ENCODE measurements at regions not wholly inside any gene's neighbourhood (a gene's known extent, or its start where the extent isn't known, plus 50 kb on each side); places are given as distances from the start of the nearest gene placed in this dataset.
A peak's percentile ranks its signal among the peaks of the same experiment; 100 is the strongest.
"Not testable (repeated sequence)": the region's sequence is repeated elsewhere in the genome, so short reads cannot be mapped to it uniquely, and the experiment has no call there.

GRCh38 chr6:156199182-156199581 is 578.0 kb upstream of the ARID1B start:
- Histone ChIP-seq H3K27ac (ENCODE audit: low read depth, low read length) (no peak overlapping the region), H3K9me3 (ENCODE audit: control insufficient read depth in 2 of 3, low read length in 3 of 3) (no peaks in the 10 kb centered on the region), H3K27me3 (ENCODE audit: control insufficient read depth in 2 of 2, insufficient read depth in 2 of 2, low read length in 2 of 2) (no peaks in the 10 kb centered on the region), H3K4me1 (ENCODE audit: control insufficient read depth in 2 of 2, insufficient read depth in 2 of 2, low read length in 2 of 2) (peaks cover 0 to 7% of the 10 kb centered on the region in 2 donors), H3K36me3 (ENCODE audit: control insufficient read depth in 2 of 3, insufficient read depth in 3 of 3, low read length in 3 of 3) (no peaks in the 10 kb centered on the region), H3K4me3 (ENCODE audit: low read length) (no peak overlapping the region)
- ATAC-seq (no peak), DNase-seq (no peak)
- intact Hi-C loops (cut with micrococcal nuclease): loop anchor here in 1 of 2 donors (5.0 kb wide), 1 partner anchor 73 kb away; no protein-coding TSS in a partner anchor
- H3K4me3 Mint-ChIP-seq: peak overlapping the region in 1 of 10 donors; percentile 15
- peaks cover 0 to 13% (median 2%) of the 10 kb centered on the region in 11 donors for H3K9me3 Mint-ChIP-seq
- ChIA-PET POLR2A (no interaction called here), CTCF (no interaction called here)
- H3K27ac Mint-ChIP-seq: peak overlapping the region in 6 of 9 donors; percentile 20 to 95 (median 87)
- H3K4me1 Mint-ChIP-seq: peaks cover 7 to 64% (median 43%) of the 10 kb centered on the region in 7 donors
- H3K27me3 Mint-ChIP-seq: peaks cover 0 to 9% (median 0%) of the 10 kb centered on the region in 5 donors
- H3K36me3 Mint-ChIP-seq: peaks cover 0 to 8% (median 5%) of the 10 kb centered on the region in 5 donors

GRCh38 chr6:156197513-156197912 is 579.7 kb upstream of the ARID1B start:
- Mint-ChIP-seq H3K9me3 (peaks cover 0 to 14% (median 2%) of the 10 kb centered on the region in 11 donors), H3K27me3 (peaks cover 0 to 9% (median 0%) of the 10 kb centered on the region in 5 donors), H3K4me1 (peaks cover 7 to 58% (median 45%) of the 10 kb centered on the region in 7 donors), H3K4me3 (peak overlapping the region in 9 of 10 donors; percentile 7 to 75 (median 62)), H3K27ac (peak overlapping the region in 8 of 9 donors; percentile 65 to 95 (median 84)), H3K36me3 (peaks cover 0 to 8% (median 0%) of the 10 kb centered on the region in 5 donors)
- Histone ChIP-seq H3K4me1 (ENCODE audit: control insufficient read depth in 2 of 2, insufficient read depth in 2 of 2, low read length in 2 of 2) (peaks cover 0 to 7% of the 10 kb centered on the region in 2 donors), H3K9me3 (ENCODE audit: control insufficient read depth in 2 of 3, low read length in 3 of 3) (no peaks in the 10 kb centered on the region), H3K27me3 (ENCODE audit: control insufficient read depth in 2 of 2, insufficient read depth in 2 of 2, low read length in 2 of 2) (no peaks in the 10 kb centered on the region), H3K4me3 (ENCODE audit: low read length) (no peak overlapping the region), H3K27ac (ENCODE audit: low read depth, low read length) (peak overlapping the region; percentile 20), H3K36me3 (ENCODE audit: control insufficient read depth in 2 of 3, insufficient read depth in 3 of 3, low read length in 3 of 3) (no peaks in the 10 kb centered on the region)
- POLR2A ChIA-PET: interaction anchor here (0.7 to 1.6 kb wide), 2 partner anchors 198 to 217 kb away, joined by 3 to 5 read pairs; no protein-coding TSS in a partner anchor
- CTCF ChIA-PET: no interaction called here
- DNase-seq (peak in 7 of 9 donors; percentile 19 to 66 (median 44)), ATAC-seq (peak; percentile 67)
- intact Hi-C loops (cut with micrococcal nuclease): loop anchor here in 1 of 2 donors (5.0 kb wide), 1 partner anchor 75 kb away; no protein-coding TSS in a partner anchor

GRCh38 chr6:156194981-156195380 is 582.2 kb upstream of the ARID1B start:
- H3K36me3 Mint-ChIP-seq: peaks cover 0 to 16% (median 5%) of the 10 kb centered on the region in 5 donors
- Histone ChIP-seq H3K27me3 (ENCODE audit: control insufficient read depth in 2 of 2, insufficient read depth in 2 of 2, low read length in 2 of 2) (no peaks in the 10 kb centered on the region), H3K27ac (ENCODE audit: low read depth, low read length) (no peak overlapping the region), H3K4me3 (ENCODE audit: low read length) (no peak overlapping the region), H3K4me1 (ENCODE audit: control insufficient read depth in 2 of 2, insufficient read depth in 2 of 2, low read length in 2 of 2) (peaks cover 0 to 7% of the 10 kb centered on the region in 2 donors), H3K9me3 (ENCODE audit: control insufficient read depth in 2 of 3, low read length in 3 of 3) (no peaks in the 10 kb centered on the region), H3K36me3 (ENCODE audit: control insufficient read depth in 2 of 3, insufficient read depth in 3 of 3, low read length in 3 of 3) (no peaks in the 10 kb centered on the region)
- peaks cover 0 to 9% (median 0%) of the 10 kb centered on the region in 5 donors for H3K27me3 Mint-ChIP-seq
- H3K4me1 Mint-ChIP-seq: peaks cover 8 to 63% (median 54%) of the 10 kb centered on the region in 7 donors
- peak overlapping the region in 1 of 9 donors; percentile 48 for H3K27ac Mint-ChIP-seq
- intact Hi-C loops (cut with micrococcal nuclease): loop anchor here in 1 of 2 donors (5.0 kb wide), 1 partner anchor 77 kb away; no protein-coding TSS in a partner anchor
- no peak overlapping the region for H3K4me3 Mint-ChIP-seq
- DNase-seq (no peak), ATAC-seq (no peak)
- POLR2A ChIA-PET: no interaction called here
- CTCF ChIA-PET: no interaction called here
- peaks cover 0 to 12% (median 2%) of the 10 kb centered on the region in 11 donors for H3K9me3 Mint-ChIP-seq

- ATAC-seq (no peak), DNase-seq (no peak)
- Mint-ChIP-seq H3K4me3 (no peak overlapping the region), H3K27ac (peak overlapping the region in 2 of 9 donors; percentile 18 to 80), H3K9me3 (peaks cover 0 to 12% (median 2%) of the 10 kb centered on the region in 11 donors), H3K27me3 (peaks cover 0 to under 1% (median 0%) of the 10 kb centered on the region in 5 donors), H3K4me1 (peaks cover 8 to 61% (median 46%) of the 10 kb centered on the region in 7 donors), H3K36me3 (peaks cover 0 to 11% (median 4%) of the 10 kb centered on the region in 5 donors)
- H3K4me1 ChIP-seq (ENCODE audit: control insufficient read depth in 2 of 2, insufficient read depth in 2 of 2, low read length in 2 of 2): peaks cover 0 to 7% of the 10 kb centered on the region in 2 donors
- ChIA-PET CTCF (interaction anchor here (1.6 kb wide), 1 partner anchor 371 kb away, joined by 4 read pairs; no protein-coding TSS in a partner anchor), POLR2A (no interaction called here)
- no peaks in the 10 kb centered on the region for H3K9me3 ChIP-seq (ENCODE audit: control insufficient read depth in 2 of 3, low read length in 3 of 3)
- intact Hi-C loops (cut with micrococcal nuclease): loop anchor here in 1 of 2 donors (2.0 kb wide), 1 partner anchor 27 kb away; no protein-coding TSS in a partner anchor
- no peaks in the 10 kb centered on the region for H3K36me3 ChIP-seq (ENCODE audit: control insufficient read depth in 2 of 3, insufficient read depth in 3 of 3, low read length in 3 of 3)
- no peak overlapping the region for H3K4me3 ChIP-seq (ENCODE audit: low read length)
- no peak overlapping the region for H3K27ac ChIP-seq (ENCODE audit: low read depth, low read length)
- H3K27me3 ChIP-seq (ENCODE audit: control insufficient read depth in 2 of 2, insufficient read depth in 2 of 2, low read length in 2 of 2): no peaks in the 10 kb centered on the region
Measured at GRCh38 chr6:156193381-156193780, 583.8 kb upstream of the ARID1B start.

GRCh38 chr6:156191895-156192294 is 585.3 kb upstream of the ARID1B start:
- Mint-ChIP-seq H3K4me3 (peak overlapping the region in 7 of 10 donors; percentile 1 to 63 (median 33)), H3K4me1 (peaks cover 1 to 54% (median 32%) of the 10 kb centered on the region in 7 donors), H3K36me3 (peaks cover 0 to 11% (median 5%) of the 10 kb centered on the region in 5 donors), H3K9me3 (peaks cover 0 to 12% (median 2%) of the 10 kb centered on the region in 11 donors), H3K27ac (peak overlapping the region in 6 of 9 donors; percentile 19 to 87 (median 42)), H3K27me3 (no peaks in the 10 kb centered on the region)
- Histone ChIP-seq H3K27ac (ENCODE audit: low read depth, low read length) (no peak overlapping the region), H3K9me3 (ENCODE audit: control insufficient read depth in 2 of 3, low read length in 3 of 3) (no peaks in the 10 kb centered on the region), H3K27me3 (ENCODE audit: control insufficient read depth in 2 of 2, insufficient read depth in 2 of 2, low read length in 2 of 2) (no peaks in the 10 kb centered on the region), H3K36me3 (ENCODE audit: control insufficient read depth in 2 of 3, insufficient read depth in 3 of 3, low read length in 3 of 3) (no peaks in the 10 kb centered on the region), H3K4me3 (ENCODE audit: low read length) (no peak overlapping the region), H3K4me1 (ENCODE audit: control insufficient read depth in 2 of 2, insufficient read depth in 2 of 2, low read length in 2 of 2) (peaks cover 0 to 2% of the 10 kb centered on the region in 2 donors)
- DNase-seq (peak in 4 of 9 donors; percentile 13 to 39 (median 34)), ATAC-seq (no peak)
- ChIA-PET CTCF (no interaction called here), POLR2A (no interaction called here)
- intact Hi-C loops (cut with micrococcal nuclease): loop anchor here in 1 of 2 donors (2.0 kb wide), 1 partner anchor 25 kb away; no protein-coding TSS in a partner anchor

GRCh38 chr6:156191390-156191789 is 585.8 kb upstream of the ARID1B start:
- H3K36me3 ChIP-seq (ENCODE audit: control insufficient read depth in 2 of 3, insufficient read depth in 3 of 3, low read length in 3 of 3); H3K27me3 Mint-ChIP-seq; H3K27me3 ChIP-seq (ENCODE audit: control insufficient read depth in 2 of 2, insufficient read depth in 2 of 2, low read length in 2 of 2); H3K4me1 ChIP-seq (ENCODE audit: control insufficient read depth in 2 of 2, insufficient read depth in 2 of 2, low read length in 2 of 2); H3K27ac ChIP-seq (ENCODE audit: low read depth, low read length); intact Hi-C loops (cut with micrococcal nuclease); H3K4me3 ChIP-seq (ENCODE audit: low read length); DNase-seq; POLR2A ChIA-PET; CTCF ChIA-PET; ATAC-seq; H3K9me3 ChIP-seq (ENCODE audit: control insufficient read depth in 2 of 3, low read length in 3 of 3): not testable (repeated sequence)
- H3K4me3 Mint-ChIP-seq: peak overlapping the region in 3 of 10 donors; percentile 6 to 33 (median 14)
- peaks cover 0 to 11% (median 5%) of the 10 kb centered on the region in 5 donors for H3K36me3 Mint-ChIP-seq
- peaks cover 1 to 49% (median 31%) of the 10 kb centered on the region in 7 donors for H3K4me1 Mint-ChIP-seq
- H3K27ac Mint-ChIP-seq: peak overlapping the region in 4 of 9 donors; percentile 25 to 66 (median 42)
- H3K9me3 Mint-ChIP-seq: peaks cover 0 to 12% (median 2%) of the 10 kb centered on the region in 11 donors

Data from naive thymus-derived CD4-positive, alpha-beta T cell (primary cell).